HG02763 (cell line): ENCODE measurements at regions not wholly inside any gene's neighbourhood (a gene's known extent, or its start where the extent isn't known, plus 50 kb on each side); places are given as distances from the start of the nearest gene placed in this dataset.

Experiments used
- ATAC-seq: cut with Tn5 transposase; IDR thresholded peaks from one replicate; pipeline ENCODE4 v1.9.1; 2021; ENCODE audit warnings: mild to moderate bottlenecking, moderate library complexity; ENCODE audit not compliant: unreplicated experiment

- ATAC-seq, result no peak
Measured at GRCh38 chr20:43804781-43805180, 78.0 kb upstream of the GTSF1L start.

- ATAC-seq, result no peak
Measured at GRCh38 chr20:43803276-43803675, 76.5 kb upstream of the GTSF1L start.

- no peak for ATAC-seq
Measured at GRCh38 chr20:43800186-43800585, 73.4 kb upstream of the GTSF1L start.

GRCh38 chr20:43799741-43800140 is 72.9 kb upstream of the GTSF1L start:
- no peak for ATAC-seq

- ATAC-seq, result no peak
Measured at GRCh38 chr20:43799150-43799711, 72.4 kb upstream of the GTSF1L start.

- no peak for ATAC-seq
Measured at GRCh38 chr20:43798291-43799149, 71.7 kb upstream of the GTSF1L start.

- no peak for ATAC-seq
Measured at GRCh38 chr20:43794326-43794725, 67.5 kb upstream of the GTSF1L start.

- no peak for ATAC-seq
Measured at GRCh38 chr20:43789593-43789992, 62.8 kb upstream of the GTSF1L start.

GRCh38 chr20:43787937-43788336 is 61.1 kb upstream of the GTSF1L start:
- no peak for ATAC-seq

GRCh38 chr20:43786885-43787284 is 60.1 kb upstream of the GTSF1L start:
- no peak for ATAC-seq

GRCh38 chr20:43781215-43781614 is 54.4 kb upstream of the GTSF1L start:
- ATAC-seq, result no peak

- ATAC-seq, result no peak
Measured at GRCh38 chr20:43778375-43778774, 51.6 kb upstream of the GTSF1L start.

GRCh38 chr20:43776691-43777090 is 49.9 kb upstream of the GTSF1L start:
- no peak for ATAC-seq
